Caco-2 (cell line): ENCODE measurements at regions not wholly inside any gene's neighbourhood (a gene's known extent, or its start where the extent isn't known, plus 50 kb on each side); places are given as distances from the start of the nearest gene placed in this dataset.
"Not testable (repeated sequence)": the region's sequence is repeated elsewhere in the genome, so short reads cannot be mapped to it uniquely, and the experiment has no call there.

Source experiments
- BruUV-seq: library from RNA; stranded (reverse); fragments of 400-500 nt; replicated peaks from 2 replicates; lab custom pipeline; 2021; lab: Mats Ljungman, UMichigan
- CTCF ChIA-PET: fragments of 300-600 bp; sonication (Branson Sonifier 250); formaldehyde crosslinking; loops from one replicate; lab custom pipeline; 2022; ENCODE audit warnings: antibody characterized with exemption; lab: Charles Lee
- POLR2A ChIA-PET: fragments of 300-600 bp; sonication (Branson Sonifier 250); formaldehyde crosslinking; loops from one replicate; lab custom pipeline; 2022; ENCODE audit warnings: antibody characterized with exemption; lab: Charles Lee
- DNase-seq, 2 experiments: peaks; one replicate each; pipeline versions ENCODE4 v3.0.0 to v3.0.0-alpha.2; 2020 to 2022
- H3K27me3 ChIP-seq: replicated peaks from 2 replicates; pipeline ENCODE4 v1.6.0; 2011; ENCODE audit warnings: low read length; ENCODE audit not compliant: control insufficient read depth, insufficient read depth
- H3K36me3 ChIP-seq: 2 replicates; pipeline ENCODE4 v1.5.1; 2011; ENCODE audit warnings: low read length; ENCODE audit not compliant: control insufficient read depth, insufficient read depth
- H3K4me1 ChIP-seq: fragments of 250-450 bp; sonication (Bioruptor Pico); 2 replicates; pipeline ENCODE4 v1.5.1; 2020; ENCODE audit warnings: mild to moderate bottlenecking
- H3K4me3 ChIP-seq: 2 replicates; pipeline ENCODE4 v1.5.1; 2011; ENCODE audit warnings: low read depth, mild to moderate bottlenecking, control low read depth, low read length
- H3K9me3 ChIP-seq: fragments of 250-450 bp; sonication (Bioruptor Pico); 2 replicates; pipeline ENCODE4 v1.5.1; 2020; ENCODE audit warnings: mild to moderate bottlenecking, moderate library complexity
- H3K27ac Mint-ChIP-seq: one replicate; pipeline ENCODE4 v1.8.0; 2022; ENCODE audit warnings: mixed read lengths; ENCODE audit not compliant: unreplicated experiment
- H3K27me3 Mint-ChIP-seq: one replicate; pipeline ENCODE4 v1.8.0; 2022; ENCODE audit warnings: mixed read lengths; ENCODE audit not compliant: insufficient read depth, unreplicated experiment
- H3K36me3 Mint-ChIP-seq: one replicate; pipeline ENCODE4 v1.8.0; 2022; ENCODE audit warnings: mild to moderate bottlenecking, mixed read lengths; ENCODE audit not compliant: insufficient read depth, unreplicated experiment
- H3K4me1 Mint-ChIP-seq: one replicate; pipeline ENCODE4 v1.8.0; 2022; ENCODE audit warnings: low read depth, mixed read lengths; ENCODE audit not compliant: unreplicated experiment
- H3K4me3 Mint-ChIP-seq: one replicate; pipeline ENCODE4 v1.8.0; 2022; ENCODE audit warnings: mild to moderate bottlenecking, moderate library complexity, mixed read lengths; ENCODE audit not compliant: unreplicated experiment
- H3K9me3 Mint-ChIP-seq: one replicate; pipeline ENCODE4 v1.8.0; 2022; ENCODE audit warnings: mixed read lengths; ENCODE audit not compliant: unreplicated experiment
- CTCF ChIP-seq, 2 experiments: fragments of 200-600 bp in 1 of 2; IDR thresholded peaks; 1 replicate in 1 of 2; 2 replicates in 1 of 2; pipeline versions ENCODE4 v1.5.1 to v1.8.0; 2011 to 2022; ENCODE audit warnings: antibody characterized with exemption in 1 of 2, control low read depth in 1 of 2, inconsistent platforms in 1 of 2, low read depth in 1 of 2, low read length in 1 of 2, mild to moderate bottlenecking in 1 of 2, moderate library complexity in 1 of 2; ENCODE audit not compliant: insufficient read depth in 1 of 2, severe bottlenecking in 1 of 2, unreplicated experiment in 1 of 2
- intact Hi-C: fragments of 100-400 bp; cut with micrococcal nuclease; formaldehyde crosslinking; loops from one replicate; pipeline ENCODE4 v1.10.0; 2022; ENCODE audit not compliant: unreplicated experiment

DNA sequence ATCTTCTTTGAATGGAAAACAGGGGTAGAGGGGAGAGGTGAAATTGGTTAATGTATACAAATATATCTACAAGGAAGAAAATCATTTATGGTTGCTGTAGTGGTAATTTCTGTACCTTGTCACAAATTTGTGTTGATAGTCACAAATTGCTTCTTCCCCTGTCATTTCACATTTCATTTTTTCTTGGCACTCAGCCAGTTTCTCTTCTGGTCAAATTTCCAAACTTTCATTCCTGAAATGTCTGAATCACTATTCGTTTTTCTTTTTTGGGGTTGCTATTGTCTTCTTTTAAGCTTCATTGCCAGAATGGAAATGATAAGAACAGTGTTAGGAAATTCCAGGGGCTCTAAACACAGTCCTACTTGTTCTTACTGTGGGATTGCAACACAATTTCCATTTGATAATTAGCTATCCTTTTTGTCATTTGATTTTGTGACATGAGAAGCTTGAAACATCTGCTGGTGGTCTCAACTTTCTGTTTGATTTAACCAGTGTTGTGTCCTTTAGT, 136.0 kb upstream of the GCFC2 start:
- no peaks in the 10 kb centered on the region for H3K9me3 ChIP-seq
- H3K4me1 Mint-ChIP-seq, result no peaks in the 10 kb centered on the region
- no peaks in the 10 kb centered on the region for H3K27me3 ChIP-seq
- H3K27me3 Mint-ChIP-seq, result no peaks in the 10 kb centered on the region
- no peak overlapping the region for H3K4me3 Mint-ChIP-seq
- H3K36me3 Mint-ChIP-seq, result no peaks in the 10 kb centered on the region
- TF ChIP-seq CTCF (IDR thresholded peaks at IDR 0.05; ENCODE audit: insufficient read depth in 1 of 2, low read depth in 1 of 2, low read length in 1 of 2, severe bottlenecking in 1 of 2, unreplicated experiment in 1 of 2), result no peak
- ChIA-PET CTCF (no interaction called here), POLR2A (no interaction called here)
- H3K4me1 ChIP-seq, result no peaks in the 10 kb centered on the region
- no TSS peak for BruUV-seq
- no peak overlapping the region for H3K27ac Mint-ChIP-seq
- no peak overlapping the region for H3K4me3 ChIP-seq
- DNase-seq, result no peak
- H3K36me3 ChIP-seq, result no peaks in the 10 kb centered on the region
- intact Hi-C loops, result no loop called here
- H3K9me3 Mint-ChIP-seq, result peaks cover 10% of the 10 kb centered on the region

GRCh38 chr2:75844651-75845050, 133.9 kb upstream of the GCFC2 start:
- no peak overlapping the region for H3K27ac Mint-ChIP-seq
- H3K9me3 Mint-ChIP-seq, result peaks cover 10% of the 10 kb centered on the region
- ChIA-PET POLR2A (no interaction called here), CTCF (no interaction called here)
- DNase-seq, result no peak
- no peaks in the 10 kb centered on the region for H3K36me3 Mint-ChIP-seq
- TF ChIP-seq CTCF (IDR thresholded peaks at IDR 0.05; ENCODE audit: insufficient read depth in 1 of 2, low read depth in 1 of 2, low read length in 1 of 2, severe bottlenecking in 1 of 2, unreplicated experiment in 1 of 2), result no peak
- H3K27me3 Mint-ChIP-seq, result no peaks in the 10 kb centered on the region
- no peak overlapping the region for H3K4me3 Mint-ChIP-seq
- H3K4me3 ChIP-seq, result no peak overlapping the region
- no peaks in the 10 kb centered on the region for H3K27me3 ChIP-seq
- no peaks in the 10 kb centered on the region for H3K4me1 ChIP-seq
- no peaks in the 10 kb centered on the region for H3K9me3 ChIP-seq
- H3K36me3 ChIP-seq, result no peaks in the 10 kb centered on the region
- no TSS peak for BruUV-seq
- intact Hi-C loops, result no loop called here
- H3K4me1 Mint-ChIP-seq, result no peaks in the 10 kb centered on the region

GRCh38 chr2:75834588-75834987, 123.9 kb upstream of the GCFC2 start:
- TF ChIP-seq CTCF (IDR thresholded peaks at IDR 0.05; ENCODE audit: insufficient read depth in 1 of 2, low read depth in 1 of 2, low read length in 1 of 2, severe bottlenecking in 1 of 2, unreplicated experiment in 1 of 2), result peak in 1 of 2 experiments; percentile 20
- H3K4me1 ChIP-seq, H3K4me1 Mint-ChIP-seq, intact Hi-C loops, H3K4me3 ChIP-seq, BruUV-seq, H3K27ac Mint-ChIP-seq, DNase-seq, CTCF ChIA-PET, H3K4me3 Mint-ChIP-seq, H3K36me3 Mint-ChIP-seq, POLR2A ChIA-PET, H3K27me3 Mint-ChIP-seq, H3K9me3 ChIP-seq, H3K27me3 ChIP-seq, H3K36me3 ChIP-seq: not testable (repeated sequence)
- H3K9me3 Mint-ChIP-seq, result peaks cover 13% of the 10 kb centered on the region
